ENCODE measurements at regions not wholly inside any gene's neighbourhood (a gene's known extent, or its start where the extent isn't known, plus 50 kb on each side); places are given as distances from the start of the nearest gene placed in this dataset.
"Not testable (repeated sequence)": the region's sequence is repeated elsewhere in the genome, so short reads cannot be mapped to it uniquely, and the experiment has no call there.

GRCh38 chr14:105626111-105626510 is 99.7 kb downstream of the TMEM121 start:
- not testable (repeated sequence) for TF ChIP-seq CTCF, POLR2A (IDR thresholded peaks at IDR 0.05)
